H9 (cell line): ENCODE measurements at regions not wholly inside any gene's neighbourhood (a gene's known extent, or its start where the extent isn't known, plus 50 kb on each side); places are given as distances from the start of the nearest gene placed in this dataset.

Experiments used
- DNase-seq: peaks from one replicate; pipeline ENCODE4 v3.0.0-alpha.2; 2017
- H2AFZ ChIP-seq: one replicate; pipeline ENCODE4 v1.6.1; 2013; ENCODE audit warnings: mild to moderate bottlenecking, low read length, control low read depth, moderate library complexity
- H2AK5ac ChIP-seq: 2 replicates; pipeline ENCODE4 v1.6.1; 2013; ENCODE audit warnings: low read length, control low read depth, mixed read lengths; ENCODE audit not compliant: insufficient read length
- H2BK120ac ChIP-seq: one replicate; pipeline ENCODE4 v1.6.1; 2013; ENCODE audit warnings: low read depth, mild to moderate bottlenecking, low read length, control low read depth, inconsistent platforms; ENCODE audit not compliant: poor library complexity, severe bottlenecking
- H2BK12ac ChIP-seq: 2 replicates; pipeline ENCODE4 v1.6.1; 2013; ENCODE audit warnings: low read length, control low read depth, mixed read lengths, low read depth; ENCODE audit not compliant: insufficient read length
- H2BK15ac ChIP-seq: 2 replicates; pipeline ENCODE4 v1.6.1; 2013; ENCODE audit warnings: low read depth, low read length, control low read depth
- H2BK20ac ChIP-seq: one replicate; pipeline ENCODE4 v1.6.1; 2013; ENCODE audit warnings: low read depth, mild to moderate bottlenecking, low read length, control low read depth, inconsistent platforms; ENCODE audit not compliant: poor library complexity, severe bottlenecking
- H2BK5ac ChIP-seq: 2 replicates; pipeline ENCODE4 v1.6.1; 2013; ENCODE audit warnings: low read length, control low read depth, mixed read lengths; ENCODE audit not compliant: insufficient read length
- H3K14ac ChIP-seq: 2 replicates; pipeline ENCODE4 v1.6.1; 2013; ENCODE audit warnings: low read length, control low read depth; ENCODE audit not compliant: insufficient read depth
- H3K18ac ChIP-seq: 2 replicates; pipeline ENCODE4 v1.6.1; 2013; ENCODE audit warnings: low read depth, mild to moderate bottlenecking, mixed read lengths, low read length, control low read depth; ENCODE audit not compliant: insufficient read length
- H3K23ac ChIP-seq: 2 replicates; pipeline ENCODE4 v1.6.1; 2013; ENCODE audit warnings: low read length, control low read depth, mixed read lengths, low read depth; ENCODE audit not compliant: insufficient read length
- H3K23me2 ChIP-seq: 2 replicates; pipeline ENCODE4 v1.6.1; 2013; ENCODE audit warnings: low read depth, mild to moderate bottlenecking, mixed read lengths, low read length, control low read depth; ENCODE audit not compliant: insufficient read length, poor library complexity, severe bottlenecking
- H3K27ac ChIP-seq: 2 replicates; pipeline ENCODE4 v1.5.1; 2013; ENCODE audit warnings: low read length, control low read depth, mixed read lengths, low read depth; ENCODE audit not compliant: insufficient read length
- H3K27me3 ChIP-seq: 2 replicates; pipeline ENCODE4 v1.6.1; 2013; ENCODE audit warnings: low read length, control low read depth, inconsistent platforms; ENCODE audit not compliant: insufficient read depth
- H3K4ac ChIP-seq: 2 replicates; pipeline ENCODE4 v1.6.1; 2013; ENCODE audit warnings: low read depth, mild to moderate bottlenecking, control low read depth, inconsistent platforms, low read length, moderate library complexity
- H3K4me1 ChIP-seq: 2 replicates; pipeline ENCODE4 v1.6.1; 2013; ENCODE audit warnings: low read length, control low read depth, inconsistent platforms; ENCODE audit not compliant: insufficient read depth
- H3K4me2 ChIP-seq: 2 replicates; pipeline ENCODE4 v1.6.1; 2013; ENCODE audit warnings: low read length, control low read depth, mixed read lengths; ENCODE audit not compliant: insufficient read length, insufficient read depth
- H3K56ac ChIP-seq: 2 replicates; pipeline ENCODE4 v1.6.1; 2013; ENCODE audit warnings: low read depth, mild to moderate bottlenecking, mixed read lengths, low read length, control low read depth; ENCODE audit not compliant: insufficient read length
- H3K79me1 ChIP-seq: 2 replicates; pipeline ENCODE4 v1.6.1; 2013; ENCODE audit warnings: low read depth, mild to moderate bottlenecking, moderate library complexity, low read length, control low read depth, inconsistent platforms; ENCODE audit not compliant: insufficient read depth, poor library complexity, severe bottlenecking
- H3K79me2 ChIP-seq: 2 replicates; pipeline ENCODE4 v1.6.1; 2013; ENCODE audit warnings: low read length, control low read depth, inconsistent platforms; ENCODE audit not compliant: insufficient read depth
- H3K9ac ChIP-seq: 2 replicates; pipeline ENCODE4 v1.6.1; 2013; ENCODE audit warnings: low read length, control low read depth, mixed read lengths; ENCODE audit not compliant: insufficient read length; ENCODE audit errors: extremely low read depth
- H3K9me3 ChIP-seq: one replicate; pipeline ENCODE4 v1.6.1; 2013; ENCODE audit warnings: low read depth, low read length, inconsistent platforms; ENCODE audit not compliant: control insufficient read depth
- H3T11ph ChIP-seq: one replicate; pipeline ENCODE4 v1.6.1; 2013; ENCODE audit warnings: mild to moderate bottlenecking, low read length, control low read depth, inconsistent platforms
- H4K20me1 ChIP-seq: one replicate; pipeline ENCODE4 v1.6.1; 2013; ENCODE audit not compliant: control insufficient read depth, insufficient read length, insufficient read depth
- H4K5ac ChIP-seq: 2 replicates; pipeline ENCODE4 v1.6.1; 2013; ENCODE audit warnings: low read depth, mild to moderate bottlenecking, mixed read lengths, low read length, control low read depth; ENCODE audit not compliant: insufficient read length
- H4K8ac ChIP-seq: replicated peaks from 2 replicates; pipeline ENCODE4 v1.6.1; 2013; ENCODE audit warnings: low read length, control low read depth, mixed read lengths, low read depth; ENCODE audit not compliant: insufficient read length
- H4K91ac ChIP-seq: 2 replicates; pipeline ENCODE4 v1.6.1; 2013; ENCODE audit warnings: low read depth, mild to moderate bottlenecking, moderate library complexity, mixed read lengths, low read length, control low read depth; ENCODE audit not compliant: insufficient read length
- H3K27ac Mint-ChIP-seq, 3 experiments: 2 replicates in 2 of 3; 3 replicates in 1 of 3; pipeline ENCODE4 v1.8.0; 2020 to 2021; ENCODE audit warnings: mixed read lengths in 3 of 3, mild to moderate bottlenecking in 1 of 3, moderate library complexity in 1 of 3
- H3K27me3 Mint-ChIP-seq: 2 replicates; pipeline ENCODE4 v1.8.0; 2021; ENCODE audit warnings: low read depth, mild to moderate bottlenecking, moderate library complexity, mixed read lengths
- H3K36me3 Mint-ChIP-seq, 3 experiments: 2 replicates in 2 of 3; 3 replicates in 1 of 3; pipeline ENCODE4 v1.8.0; 2020 to 2021; ENCODE audit warnings: low read depth in 3 of 3, mixed read lengths in 3 of 3; ENCODE audit not compliant: insufficient read depth in 1 of 3
- H3K4me1 Mint-ChIP-seq, 2 experiments: 2 replicates each; pipeline ENCODE4 v1.8.0; 2020; ENCODE audit warnings: mixed read lengths in 2 of 2
- H3K4me3 Mint-ChIP-seq, 2 experiments: 2 replicates in 1 of 2; 3 replicates in 1 of 2; pipeline ENCODE4 v1.8.0; 2020 to 2021; ENCODE audit warnings: mild to moderate bottlenecking in 2 of 2, mixed read lengths in 2 of 2, moderate library complexity in 1 of 2
- H3K9me3 Mint-ChIP-seq, 2 experiments: 2 replicates in 1 of 2; 3 replicates in 1 of 2; pipeline ENCODE4 v1.8.0; 2020; ENCODE audit warnings: mild to moderate bottlenecking in 2 of 2, mixed read lengths in 2 of 2, moderate library complexity in 1 of 2
- CTCF ChIP-seq: fragments of 200-600 bp; sonication (generic); conservative IDR thresholded peaks from 3 replicates; pipeline ENCODE4 v1.8.0; 2021; ENCODE audit warnings: antibody characterized with exemption, mild to moderate bottlenecking
- WGBS: extraction: QIAGEN DNeasy Blood & Tissue Kit; methylation state at CpG from one replicate; pipeline ENCODE4 v1.1.7; 2013; ENCODE audit warnings: missing lambda C conversion rate, low lambda C conversion rate, mixed read lengths; ENCODE audit not compliant: insufficient read length; ENCODE audit errors: extremely low coverage; 5-methylcytosine and 5-hydroxymethylcytosine counted together

GRCh38 chr6:147979966-147980365, 362.7 kb upstream of the SASH1 start:
- no peak for TF ChIP-seq CTCF
- Histone ChIP-seq H2BK20ac (no peak overlapping the region), H2BK120ac (no peak overlapping the region), H2AFZ (no peak overlapping the region), H3K23me2 (no peaks in the 10 kb centered on the region), H3K56ac (no peak overlapping the region), H3K9ac (no peak overlapping the region), H3K14ac (no peak overlapping the region), H2AK5ac (no peak overlapping the region), H3K79me1 (no peaks in the 10 kb centered on the region), H4K8ac (no peak overlapping the region), H3K27me3 (no peaks in the 10 kb centered on the region), H4K91ac (no peak overlapping the region), H3K4me2 (no peak overlapping the region), H2BK15ac (no peak overlapping the region), H3K9me3 (no peaks in the 10 kb centered on the region), H4K5ac (no peak overlapping the region), H3T11ph (no peak overlapping the region), H3K4me1 (peaks cover 3% of the 10 kb centered on the region; the same call in 1 of the 2 replicates), H3K23ac (no peak overlapping the region), H3K27ac (no peak overlapping the region), H3K4ac (no peak overlapping the region), H2BK12ac (no peak overlapping the region), H3K79me2 (no peaks in the 10 kb centered on the region), H4K20me1 (no peaks in the 10 kb centered on the region), H2BK5ac (no peak overlapping the region), H3K18ac (no peak overlapping the region)
- Mint-ChIP-seq H3K27ac (peak overlapping the region in 1 of 3 experiments; percentile 34; a peak in 1 of 7 replicates), H3K36me3 (no peaks in the 10 kb centered on the region), H3K9me3 (no peaks in the 10 kb centered on the region), H3K4me1 (peaks cover 5 to 12% of the 10 kb centered on the region in 2 experiments), H3K27me3 (no peaks in the 10 kb centered on the region; the same call in 1 of the 2 replicates), H3K4me3 (no peak overlapping the region)
- WGBS = no CpG with 5 or more reads among the region's 2 CpGs
- no peak for DNase-seq
